ENCODE measurements at regions not wholly inside any gene's neighbourhood (a gene's known extent, or its start where the extent isn't known, plus 50 kb on each side); places are given as distances from the start of the nearest gene placed in this dataset.

DNA sequence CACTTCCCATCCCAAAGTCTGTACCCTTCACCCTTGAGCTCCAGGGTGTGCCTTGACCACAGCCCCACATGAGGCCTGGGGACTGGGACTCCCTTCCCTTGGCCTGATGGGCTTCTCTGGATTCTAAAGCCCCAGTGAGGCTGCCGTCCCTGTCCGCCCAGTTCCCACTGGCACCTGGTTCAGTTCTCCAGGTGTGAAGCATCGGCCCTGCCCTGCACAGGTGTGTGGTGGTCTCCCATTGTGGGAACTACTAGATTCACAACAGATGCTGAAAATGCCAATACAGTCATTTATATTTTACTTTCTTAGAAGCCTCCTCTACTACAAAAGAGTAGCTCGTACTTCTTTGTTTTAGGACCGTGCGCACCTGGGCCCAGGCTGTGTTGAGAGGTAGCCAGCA lies 72.8 kb downstream of the TTLL2 start:
- ATAC-seq (replicated peaks in 1 of 4) (no peak), DNase-seq (no peak)
- no peaks in the 10 kb centered on the region for H3K36me3 ChIP-seq (ENCODE audit: control insufficient read depth in 2 of 2, extremely low read depth in 1 of 2, insufficient read depth in 1 of 2, low read length in 1 of 2)
- H3K4me3 Mint-ChIP-seq = no peak overlapping the region
- H3K27ac ChIP-seq (ENCODE audit: low read length) = no peak overlapping the region
- H3K27me3 ChIP-seq (replicated peaks in 1 of 2; ENCODE audit: control insufficient read depth in 2 of 2, extremely low read depth in 1 of 2, insufficient read depth in 2 of 2, low read length in 1 of 2) = peaks cover 0 to 32% of the 10 kb centered on the region in 2 experiments
- WGBS (ENCODE audit: insufficient coverage) = 90% methylated on average over 2 of the region's 6 CpGs
- ChIA-PET POLR2A (no interaction called here), CTCF (interaction anchor here in 1 of 2 donors (0.5 to 0.6 kb wide), 2 partner anchors 47 to 264 kb away, joined by 3 to 8 read pairs; no protein-coding TSS in a partner anchor)
- peaks cover 5 to 19% of the 10 kb centered on the region in 2 donors for H3K27me3 Mint-ChIP-seq
- H3K9me3 Mint-ChIP-seq = no peaks in the 10 kb centered on the region
- H3K9me3 ChIP-seq = no peaks in the 10 kb centered on the region
- no peaks in the 10 kb centered on the region for H3K4me1 Mint-ChIP-seq
- H3K27ac Mint-ChIP-seq = no peak overlapping the region
- H3K4me1 ChIP-seq (ENCODE audit: control insufficient read depth in 1 of 2, extremely low read depth in 1 of 2, insufficient read depth in 2 of 2, low read length in 2 of 2) = no peaks in the 10 kb centered on the region
- no peaks in the 10 kb centered on the region for H3K36me3 Mint-ChIP-seq
- H3K4me3 ChIP-seq (ENCODE audit: control insufficient read depth in 1 of 2, extremely low read depth in 1 of 2, low read length in 1 of 2) = no peak overlapping the region

DNA sequence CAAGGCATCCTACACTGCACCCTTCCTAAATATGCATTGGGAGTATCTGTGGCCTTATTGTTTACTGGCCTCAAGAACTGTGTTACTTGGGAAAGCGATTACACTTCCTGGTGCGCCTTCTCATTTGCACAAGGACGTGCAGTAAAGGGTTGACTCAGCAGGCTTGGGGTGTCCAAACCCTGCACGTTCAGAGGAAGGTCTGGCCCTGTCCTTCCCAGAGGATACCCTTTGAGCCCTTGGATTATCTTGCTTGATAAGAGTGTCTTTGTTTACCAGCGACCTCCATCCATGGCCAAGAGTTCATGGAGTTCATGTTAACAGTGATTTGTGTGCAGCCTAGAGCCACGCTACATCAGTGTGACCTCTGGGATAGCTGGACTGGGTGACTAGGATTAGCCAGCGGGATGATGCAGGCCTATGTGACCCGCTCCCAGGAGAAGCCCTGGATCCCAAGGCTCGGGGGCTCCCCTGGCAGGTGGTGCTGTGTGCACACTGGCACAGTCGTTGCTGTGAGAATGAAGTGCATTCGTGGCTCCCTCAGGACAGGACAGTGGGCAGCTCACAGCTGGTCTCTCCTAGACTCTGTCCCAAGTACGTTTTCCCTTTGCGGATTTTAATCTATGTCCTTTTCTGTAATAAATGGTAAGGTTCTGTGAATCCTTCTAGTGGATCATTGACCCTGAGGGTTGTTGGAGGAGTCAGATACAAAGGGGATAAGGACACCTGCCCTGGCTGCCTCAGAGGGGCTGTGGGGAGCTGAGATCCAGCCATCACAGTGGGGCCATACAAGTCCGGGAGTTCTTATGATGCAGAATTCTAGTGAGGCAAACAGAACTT lies 73.5 kb downstream of the TTLL2 start:
- POLR2A ChIA-PET = no interaction called here
- Mint-ChIP-seq H3K9me3 (no peaks in the 10 kb centered on the region), H3K27me3 (peaks cover 5 to 20% of the 10 kb centered on the region in 2 donors), H3K4me3 (no peak overlapping the region), H3K4me1 (no peaks in the 10 kb centered on the region), H3K27ac (no peak overlapping the region), H3K36me3 (no peaks in the 10 kb centered on the region)
- no peaks in the 10 kb centered on the region for H3K9me3 ChIP-seq
- CTCF ChIA-PET = interaction anchor here in 1 of 2 donors (0.5 to 0.6 kb wide), 2 partner anchors 47 to 265 kb away, joined by 3 to 8 read pairs; no protein-coding TSS in a partner anchor
- H3K4me1 ChIP-seq (ENCODE audit: control insufficient read depth in 1 of 2, extremely low read depth in 1 of 2, insufficient read depth in 2 of 2, low read length in 2 of 2) = no peaks in the 10 kb centered on the region
- WGBS (ENCODE audit: insufficient coverage) = 82% methylated on average over 13 of the region's 14 CpGs
- no peak overlapping the region for H3K4me3 ChIP-seq (ENCODE audit: control insufficient read depth in 1 of 2, extremely low read depth in 1 of 2, low read length in 1 of 2)
- no peaks in the 10 kb centered on the region for H3K36me3 ChIP-seq (ENCODE audit: control insufficient read depth in 2 of 2, extremely low read depth in 1 of 2, insufficient read depth in 1 of 2, low read length in 1 of 2)
- H3K27ac ChIP-seq (ENCODE audit: low read length) = no peak overlapping the region
- ATAC-seq (replicated peaks in 1 of 4) (no peak), DNase-seq (no peak)
- peaks cover 0 to 32% of the 10 kb centered on the region in 2 experiments for H3K27me3 ChIP-seq (replicated peaks in 1 of 2; ENCODE audit: control insufficient read depth in 2 of 2, extremely low read depth in 1 of 2, insufficient read depth in 2 of 2, low read length in 1 of 2)

GRCh38 chr6:167399051-167399387 lies 74.1 kb downstream of the TTLL2 start:
- H3K4me1 Mint-ChIP-seq = no peaks in the 10 kb centered on the region
- no peak overlapping the region for H3K4me3 ChIP-seq (ENCODE audit: control insufficient read depth in 1 of 2, extremely low read depth in 1 of 2, low read length in 1 of 2)
- H3K9me3 Mint-ChIP-seq = no peaks in the 10 kb centered on the region
- H3K9me3 ChIP-seq = no peaks in the 10 kb centered on the region
- peaks cover 5 to 21% of the 10 kb centered on the region in 2 donors for H3K27me3 Mint-ChIP-seq
- no peaks in the 10 kb centered on the region for H3K4me1 ChIP-seq (ENCODE audit: control insufficient read depth in 1 of 2, extremely low read depth in 1 of 2, insufficient read depth in 2 of 2, low read length in 2 of 2)
- H3K36me3 Mint-ChIP-seq = no peaks in the 10 kb centered on the region
- no peak overlapping the region for H3K27ac ChIP-seq (ENCODE audit: low read length)
- ChIA-PET CTCF (no interaction called here), POLR2A (no interaction called here)
- DNase-seq = no peak
- H3K27ac Mint-ChIP-seq = no peak overlapping the region
- H3K4me3 Mint-ChIP-seq = no peak overlapping the region
- 89% methylated on average over 5 of the region's 6 CpGs for WGBS (ENCODE audit: insufficient coverage)
- ATAC-seq (replicated peaks in 1 of 4) = no peak
- H3K27me3 ChIP-seq (replicated peaks in 1 of 2; ENCODE audit: control insufficient read depth in 2 of 2, extremely low read depth in 1 of 2, insufficient read depth in 2 of 2, low read length in 1 of 2) = peaks cover 0 to 32% of the 10 kb centered on the region in 2 experiments
- no peaks in the 10 kb centered on the region for H3K36me3 ChIP-seq (ENCODE audit: control insufficient read depth in 2 of 2, extremely low read depth in 1 of 2, insufficient read depth in 1 of 2, low read length in 1 of 2)

DNA sequence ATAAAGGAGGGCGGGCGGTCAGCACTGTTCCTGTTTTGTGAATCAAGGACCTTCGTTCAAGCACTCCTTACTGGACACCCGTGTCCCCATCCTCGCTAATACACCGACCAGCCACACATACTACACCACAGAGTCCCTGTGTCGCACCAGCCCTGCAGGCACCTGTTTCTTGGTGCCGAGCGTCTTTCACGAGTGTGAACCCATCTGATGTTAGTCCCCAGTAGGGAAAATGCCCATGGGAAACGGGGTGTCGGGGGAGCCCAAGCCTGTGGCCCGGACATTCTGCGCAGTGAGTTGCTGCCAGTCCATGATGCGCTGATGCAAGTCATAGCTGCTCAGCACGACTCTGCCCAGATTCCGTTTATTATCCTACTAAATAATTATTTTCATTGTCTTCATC lies 74.7 kb downstream of the TTLL2 start:
- Mint-ChIP-seq H3K27me3 (peaks cover 5 to 21% of the 10 kb centered on the region in 2 donors), H3K27ac (no peak overlapping the region), H3K4me1 (no peaks in the 10 kb centered on the region), H3K4me3 (no peak overlapping the region), H3K9me3 (no peaks in the 10 kb centered on the region), H3K36me3 (no peaks in the 10 kb centered on the region)
- H3K9me3 ChIP-seq = no peaks in the 10 kb centered on the region
- DNase-seq (no peak), ATAC-seq (replicated peaks in 1 of 4) (no peak)
- H3K27ac ChIP-seq (ENCODE audit: low read length) = no peak overlapping the region
- no peaks in the 10 kb centered on the region for H3K36me3 ChIP-seq (ENCODE audit: control insufficient read depth in 2 of 2, extremely low read depth in 1 of 2, insufficient read depth in 1 of 2, low read length in 1 of 2)
- ChIA-PET CTCF (no interaction called here), POLR2A (no interaction called here)
- peaks cover 0 to 34% of the 10 kb centered on the region in 2 experiments for H3K27me3 ChIP-seq (replicated peaks in 1 of 2; ENCODE audit: control insufficient read depth in 2 of 2, extremely low read depth in 1 of 2, insufficient read depth in 2 of 2, low read length in 1 of 2)
- 88% methylated on average over 9 of the region's 17 CpGs for WGBS (ENCODE audit: insufficient coverage)
- H3K4me1 ChIP-seq (ENCODE audit: control insufficient read depth in 1 of 2, extremely low read depth in 1 of 2, insufficient read depth in 2 of 2, low read length in 2 of 2) = no peaks in the 10 kb centered on the region
- no peak overlapping the region for H3K4me3 ChIP-seq (ENCODE audit: control insufficient read depth in 1 of 2, extremely low read depth in 1 of 2, low read length in 1 of 2)

DNA sequence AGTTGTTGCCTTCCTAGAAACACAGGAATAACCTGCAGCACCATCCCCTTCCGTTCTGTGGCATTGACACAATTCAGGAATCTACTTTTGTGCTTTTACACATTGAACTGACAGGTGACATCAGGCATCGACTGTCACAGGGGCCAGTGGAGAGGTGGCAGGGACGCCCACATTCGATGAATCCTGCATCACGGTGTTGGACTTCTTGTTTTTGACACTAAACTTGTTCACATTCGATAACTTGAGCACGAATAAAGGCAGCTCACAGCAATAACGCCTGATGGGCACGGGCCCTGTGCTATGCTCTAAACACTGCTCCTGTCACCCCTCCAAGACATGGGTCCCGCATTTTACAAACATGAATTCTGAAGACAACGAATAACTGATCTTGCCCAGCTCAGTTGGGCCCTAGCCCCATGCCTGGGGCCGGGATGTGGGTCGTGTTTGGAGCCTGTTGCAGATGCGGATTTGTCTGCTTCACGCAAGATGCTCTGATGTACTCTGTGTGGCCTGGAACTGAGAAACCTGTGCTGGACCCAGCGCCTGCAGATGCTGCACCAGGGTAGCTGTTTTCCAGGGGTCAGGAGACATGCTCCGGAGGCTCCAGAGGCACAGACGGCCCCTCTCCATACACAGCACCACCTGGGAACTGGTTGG lies 75.7 kb downstream of the TTLL2 start:
- no peaks in the 10 kb centered on the region for H3K4me1 Mint-ChIP-seq
- Histone ChIP-seq H3K36me3 (ENCODE audit: control insufficient read depth in 2 of 2, extremely low read depth in 1 of 2, insufficient read depth in 1 of 2, low read length in 1 of 2) (no peaks in the 10 kb centered on the region), H3K27ac (ENCODE audit: low read length) (no peak overlapping the region), H3K4me3 (ENCODE audit: control insufficient read depth in 1 of 2, extremely low read depth in 1 of 2, low read length in 1 of 2) (no peak overlapping the region), H3K4me1 (ENCODE audit: control insufficient read depth in 1 of 2, extremely low read depth in 1 of 2, insufficient read depth in 2 of 2, low read length in 2 of 2) (no peaks in the 10 kb centered on the region), H3K27me3 (replicated peaks in 1 of 2; ENCODE audit: control insufficient read depth in 2 of 2, extremely low read depth in 1 of 2, insufficient read depth in 2 of 2, low read length in 1 of 2) (peaks cover 0 to 39% of the 10 kb centered on the region in 2 experiments), H3K9me3 (no peaks in the 10 kb centered on the region)
- peaks cover 8 to 25% of the 10 kb centered on the region in 2 donors for H3K27me3 Mint-ChIP-seq
- no peak for ATAC-seq (replicated peaks in 1 of 4)
- 83% methylated on average over 16 of the region's 18 CpGs for WGBS (ENCODE audit: insufficient coverage)
- no peaks in the 10 kb centered on the region for H3K36me3 Mint-ChIP-seq
- no peak overlapping the region for H3K27ac Mint-ChIP-seq
- DNase-seq = no peak
- POLR2A ChIA-PET = no interaction called here
- no peaks in the 10 kb centered on the region for H3K9me3 Mint-ChIP-seq
- no peak overlapping the region for H3K4me3 Mint-ChIP-seq
- CTCF ChIA-PET = no interaction called here

GRCh38 chr6:167401525-167402194 lies 76.8 kb downstream of the TTLL2 start:
- Mint-ChIP-seq H3K27ac (no peak overlapping the region), H3K9me3 (no peaks in the 10 kb centered on the region), H3K36me3 (no peaks in the 10 kb centered on the region), H3K4me1 (no peaks in the 10 kb centered on the region), H3K27me3 (peaks cover 13 to 31% of the 10 kb centered on the region in 2 donors), H3K4me3 (no peak overlapping the region)
- H3K27ac ChIP-seq (ENCODE audit: low read length) = no peak overlapping the region
- DNase-seq (no peak), ATAC-seq (replicated peaks in 1 of 4) (no peak)
- CTCF ChIA-PET = no interaction called here
- no peaks in the 10 kb centered on the region for H3K4me1 ChIP-seq (ENCODE audit: control insufficient read depth in 1 of 2, extremely low read depth in 1 of 2, insufficient read depth in 2 of 2, low read length in 2 of 2)
- no peaks in the 10 kb centered on the region for H3K36me3 ChIP-seq (ENCODE audit: control insufficient read depth in 2 of 2, extremely low read depth in 1 of 2, insufficient read depth in 1 of 2, low read length in 1 of 2)
- H3K27me3 ChIP-seq (replicated peaks in 1 of 2; ENCODE audit: control insufficient read depth in 2 of 2, extremely low read depth in 1 of 2, insufficient read depth in 2 of 2, low read length in 1 of 2) = peaks cover 0 to 46% of the 10 kb centered on the region in 2 experiments
- H3K4me3 ChIP-seq (ENCODE audit: control insufficient read depth in 1 of 2, extremely low read depth in 1 of 2, low read length in 1 of 2) = no peak overlapping the region
- no peaks in the 10 kb centered on the region for H3K9me3 ChIP-seq
- POLR2A ChIA-PET = no interaction called here
- WGBS (ENCODE audit: insufficient coverage) = 39% methylated on average over 17 of the region's 20 CpGs
